ENCODE measurements at regions not wholly inside any gene's neighbourhood (a gene's known extent, or its start where the extent isn't known, plus 50 kb on each side); places are given as distances from the start of the nearest gene placed in this dataset.

DNA sequence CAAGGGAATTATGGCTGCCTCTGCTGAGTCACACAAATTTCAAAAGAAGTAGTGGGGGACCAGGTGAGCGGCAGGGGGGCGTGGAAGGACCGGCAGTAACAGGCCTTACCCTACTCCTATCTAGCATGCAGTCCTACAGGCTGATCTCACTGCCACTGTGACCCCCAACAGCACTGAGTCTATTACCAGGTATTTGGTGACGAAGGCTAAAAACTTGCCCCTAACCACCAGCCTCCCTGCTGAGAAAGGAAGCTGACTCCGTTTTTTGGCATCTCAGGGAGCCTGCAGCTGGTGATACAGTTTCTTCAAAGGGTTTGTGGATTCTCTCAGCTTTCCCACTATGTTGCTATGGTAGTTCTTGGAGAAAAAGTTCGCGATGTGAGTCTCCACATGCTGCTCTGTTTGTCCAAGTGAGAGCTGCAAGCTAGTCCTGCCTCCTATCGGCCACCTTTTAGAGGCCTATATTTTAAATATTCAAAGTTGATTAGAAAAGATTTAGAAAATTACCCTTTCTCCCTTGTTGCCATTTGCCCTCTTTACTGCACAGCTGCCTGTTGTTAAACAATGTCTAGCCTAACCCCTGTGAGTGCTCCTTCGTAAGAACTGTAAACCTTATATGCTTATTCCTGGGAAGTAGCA is 57.1 kb upstream of the SLCO1B1 start:
- TF ChIP-seq, protein P1, sequence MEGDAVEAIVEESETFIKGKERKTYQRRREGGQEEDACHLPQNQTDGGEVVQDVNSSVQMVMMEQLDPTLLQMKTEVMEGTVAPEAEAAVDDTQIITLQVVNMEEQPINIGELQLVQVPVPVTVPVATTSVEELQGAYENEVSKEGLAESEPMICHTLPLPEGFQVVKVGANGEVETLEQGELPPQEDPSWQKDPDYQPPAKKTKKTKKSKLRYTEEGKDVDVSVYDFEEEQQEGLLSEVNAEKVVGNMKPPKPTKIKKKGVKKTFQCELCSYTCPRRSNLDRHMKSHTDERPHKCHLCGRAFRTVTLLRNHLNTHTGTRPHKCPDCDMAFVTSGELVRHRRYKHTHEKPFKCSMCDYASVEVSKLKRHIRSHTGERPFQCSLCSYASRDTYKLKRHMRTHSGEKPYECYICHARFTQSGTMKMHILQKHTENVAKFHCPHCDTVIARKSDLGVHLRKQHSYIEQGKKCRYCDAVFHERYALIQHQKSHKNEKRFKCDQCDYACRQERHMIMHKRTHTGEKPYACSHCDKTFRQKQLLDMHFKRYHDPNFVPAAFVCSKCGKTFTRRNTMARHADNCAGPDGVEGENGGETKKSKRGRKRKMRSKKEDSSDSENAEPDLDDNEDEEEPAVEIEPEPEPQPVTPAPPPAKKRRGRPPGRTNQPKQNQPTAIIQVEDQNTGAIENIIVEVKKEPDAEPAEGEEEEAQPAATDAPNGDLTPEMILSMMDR (IDR thresholded peaks at IDR 0.05) = no peak
- Histone ChIP-seq H3K4me1 (ENCODE audit: insufficient read depth, low read length) (no peaks in the 10 kb centered on the region), H3K27me3 (ENCODE audit: control insufficient read depth in 1 of 2, insufficient read depth in 2 of 2, low read length in 2 of 2) (no peaks in the 10 kb centered on the region), H3K27ac (ENCODE audit: low read depth in 1 of 2, low read length in 2 of 2) (no peak overlapping the region), H3K9me3 (ENCODE audit: control insufficient read depth in 1 of 2, insufficient read depth in 1 of 2, low read length in 2 of 2) (peaks cover 0 to 8% of the 10 kb centered on the region in 2 experiments), H3K36me3 (ENCODE audit: insufficient read depth, low read length) (no peaks in the 10 kb centered on the region), H3K4me3 (ENCODE audit: low read length) (no peak overlapping the region)
- intact Hi-C loops (cut with DNase I, micrococcal nuclease) = no loop called here
- Mint-ChIP-seq H3K36me3 (ENCODE audit: low read depth) (no peaks in the 10 kb centered on the region), H3K27ac (no peak overlapping the region), H3K27me3 (no peaks in the 10 kb centered on the region), H3K4me1 (ENCODE audit: low read depth) (no peaks in the 10 kb centered on the region), H3K9me3 (peaks cover 9% of the 10 kb centered on the region), H3K4me3 (no peak overlapping the region)
- ChIA-PET POLR2A (no interaction called here), CTCF (no interaction called here)
- DNase-seq = no peak
- ATAC-seq (ENCODE audit: poor library complexity) = no peak
